HG03139 (cell line): ENCODE measurements at regions not wholly inside any gene's neighbourhood (a gene's known extent, or its start where the extent isn't known, plus 50 kb on each side); places are given as distances from the start of the nearest gene placed in this dataset.
"Not testable (repeated sequence)": the region's sequence is repeated elsewhere in the genome, so short reads cannot be mapped to it uniquely, and the experiment has no call there.

Source experiments
- ATAC-seq: cut with Tn5 transposase; IDR thresholded peaks from one replicate; pipeline ENCODE4 v1.9.1; 2021; ENCODE audit not compliant: unreplicated experiment

DNA sequence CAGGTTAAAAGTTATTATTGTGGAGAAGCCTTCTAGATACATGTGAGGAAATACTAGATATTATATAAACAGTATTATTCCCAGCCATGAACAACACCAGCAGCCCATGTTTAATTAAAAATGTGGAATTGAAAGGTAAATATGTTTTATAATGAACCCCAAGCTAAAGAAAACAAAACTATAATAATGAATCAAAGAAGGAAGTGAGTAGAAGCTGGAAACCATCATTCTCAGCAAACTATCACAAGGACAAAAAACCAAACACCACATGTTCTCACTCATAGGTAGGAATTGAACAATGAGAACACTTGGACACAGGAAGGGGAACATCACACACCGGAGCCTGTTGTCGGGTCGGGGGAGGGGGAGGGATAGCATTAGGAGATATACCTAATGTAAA lies 167.6 kb upstream of the CXXC4 start:
- ATAC-seq, result not testable (repeated sequence)

DNA sequence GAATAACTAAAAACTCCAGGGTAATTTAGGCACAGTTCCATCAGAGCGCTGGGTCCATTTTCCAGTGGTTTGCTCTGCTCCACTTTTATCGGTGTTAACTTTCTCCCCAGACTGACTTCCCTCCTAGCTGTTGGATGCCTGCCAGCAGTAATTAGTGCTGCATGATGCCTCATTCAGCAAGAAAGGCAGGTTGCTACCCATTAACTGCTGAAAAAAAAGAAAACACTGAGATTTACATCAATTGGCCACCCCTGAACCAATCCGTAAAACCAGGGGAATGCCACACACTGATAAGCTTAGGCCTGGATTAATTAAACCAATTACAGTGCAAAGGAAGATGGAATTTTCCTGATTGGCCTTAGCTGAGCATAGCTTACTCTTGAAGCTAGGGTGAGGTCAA lies 182.4 kb upstream of the CXXC4 start:
- ATAC-seq, result no peak

DNA sequence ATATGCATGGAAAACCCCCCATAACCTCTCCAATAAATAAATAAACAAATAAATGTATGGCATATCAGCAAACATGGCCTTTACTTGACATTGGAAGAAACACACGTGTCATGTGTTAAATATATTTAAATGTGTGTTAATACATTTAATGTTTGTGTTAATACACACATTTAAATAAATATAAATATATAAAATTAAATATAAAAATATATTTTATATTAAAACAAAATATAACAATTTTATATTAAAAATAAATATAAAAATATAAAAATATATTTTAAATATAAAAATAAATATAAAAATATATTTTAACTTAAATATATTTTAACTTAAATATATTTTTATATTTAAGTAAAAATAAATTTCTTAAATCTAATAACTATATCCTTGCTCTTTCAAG lies 187.6 kb upstream of the CXXC4 start:
- no peak for ATAC-seq

DNA sequence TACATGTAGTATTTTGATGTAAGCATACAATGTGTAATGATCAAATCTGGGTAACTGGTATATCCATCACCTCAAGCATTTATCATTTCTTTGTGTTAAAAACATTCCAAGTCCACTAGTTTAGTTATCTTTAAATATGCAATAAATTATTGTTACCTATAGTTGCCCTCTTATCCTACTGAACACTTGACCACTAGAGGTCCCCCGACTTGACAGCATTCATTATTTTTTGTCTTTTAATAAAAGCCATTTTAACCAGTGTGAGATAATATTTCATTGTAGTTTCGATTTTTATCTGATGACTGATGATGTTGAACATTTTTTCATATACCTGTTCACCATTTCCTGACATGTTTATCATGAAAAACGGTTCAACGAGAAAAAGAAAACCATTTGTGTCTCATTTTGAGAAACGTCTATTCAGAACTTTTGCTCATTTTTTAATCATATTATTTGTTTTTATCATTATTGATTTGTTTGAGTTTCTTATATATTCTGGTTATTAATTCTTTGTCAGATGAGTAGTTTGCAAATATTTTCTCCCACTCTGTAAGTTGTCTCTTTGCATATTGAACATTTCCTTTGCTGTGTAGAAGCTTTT lies 199.0 kb upstream of the CXXC4 start:
- no peak for ATAC-seq

GRCh38 chr4:104716584-104716983 lies 221.9 kb upstream of the CXXC4 start:
- ATAC-seq, result no peak

DNA sequence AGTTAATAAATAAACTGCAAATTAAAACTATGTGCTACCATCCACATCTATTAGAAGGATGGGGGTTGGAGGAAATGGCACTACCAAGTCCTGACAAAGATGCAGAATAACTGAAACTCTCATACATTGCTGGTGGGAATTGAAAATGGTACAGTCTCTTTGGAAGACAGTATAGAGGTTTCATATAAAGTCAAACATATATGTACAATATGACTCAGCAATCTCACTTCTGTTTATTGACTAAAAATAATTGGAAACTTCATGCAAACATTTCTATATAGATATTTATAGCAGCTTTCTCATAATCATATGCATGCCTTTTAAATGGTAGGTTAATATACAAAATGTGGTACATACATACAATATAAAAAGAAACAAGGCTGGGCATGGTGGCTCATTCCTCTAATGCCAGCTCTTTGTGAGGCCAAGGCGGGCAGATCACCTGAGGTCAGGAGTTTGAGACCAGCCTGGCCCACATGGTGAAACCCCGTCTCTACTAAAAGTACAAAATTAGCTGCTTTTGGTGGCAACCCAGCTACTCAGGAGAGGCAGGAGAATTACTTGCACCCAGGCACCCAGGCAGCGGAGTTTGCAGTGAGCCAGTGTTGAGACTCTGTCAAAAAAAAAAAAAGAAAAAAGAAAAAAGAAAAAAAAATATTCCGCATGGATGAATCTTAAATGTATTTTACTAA lies 225.0 kb upstream of the CXXC4 start:
- peak; percentile 91 for ATAC-seq

DNA sequence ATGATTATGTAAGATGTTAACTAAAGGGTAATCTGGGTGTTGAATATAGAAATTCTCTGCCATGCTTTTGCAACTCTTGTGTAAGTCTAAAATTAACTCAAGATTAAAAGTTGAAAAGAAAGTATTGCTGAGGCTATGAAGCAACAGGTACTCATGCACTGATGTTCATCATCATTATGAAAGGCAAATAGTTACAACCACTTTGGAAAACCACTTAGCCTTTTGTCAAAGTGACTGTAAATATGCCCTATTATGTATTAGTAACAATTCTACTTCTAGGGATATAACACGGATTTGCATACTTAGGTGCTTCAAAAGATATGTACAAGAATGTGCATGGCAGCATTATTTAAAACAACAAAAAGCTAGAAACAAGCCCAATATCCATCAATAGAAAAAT lies 227.8 kb upstream of the CXXC4 start:
- ATAC-seq, result no peak

DNA sequence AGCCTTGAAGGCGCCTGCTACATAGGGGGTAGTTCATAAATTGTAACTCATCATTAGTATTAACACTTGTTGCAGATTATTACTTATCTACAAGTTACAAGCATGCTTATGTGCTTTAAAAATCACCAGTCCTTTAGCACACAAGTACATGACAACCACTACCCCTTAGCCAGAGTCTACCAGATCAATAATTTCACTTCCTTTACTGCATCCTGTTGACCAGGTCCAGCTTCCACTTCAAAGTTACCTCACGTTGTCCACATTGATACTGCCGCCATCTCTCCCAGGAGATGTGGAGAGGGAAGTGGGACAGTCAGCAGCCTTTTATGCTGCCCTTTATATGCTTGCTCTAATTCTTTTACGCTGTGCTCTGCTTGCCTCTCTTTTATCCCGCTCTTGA lies 231.3 kb upstream of the CXXC4 start:
- no peak for ATAC-seq

- no peak for ATAC-seq
These were observed 232.9 kb upstream of the CXXC4 start for GRCh38 chr4:104727643-104728042.

GRCh38 chr4:104728380-104729122 lies 233.9 kb upstream of the CXXC4 start:
- no peak for ATAC-seq

DNA sequence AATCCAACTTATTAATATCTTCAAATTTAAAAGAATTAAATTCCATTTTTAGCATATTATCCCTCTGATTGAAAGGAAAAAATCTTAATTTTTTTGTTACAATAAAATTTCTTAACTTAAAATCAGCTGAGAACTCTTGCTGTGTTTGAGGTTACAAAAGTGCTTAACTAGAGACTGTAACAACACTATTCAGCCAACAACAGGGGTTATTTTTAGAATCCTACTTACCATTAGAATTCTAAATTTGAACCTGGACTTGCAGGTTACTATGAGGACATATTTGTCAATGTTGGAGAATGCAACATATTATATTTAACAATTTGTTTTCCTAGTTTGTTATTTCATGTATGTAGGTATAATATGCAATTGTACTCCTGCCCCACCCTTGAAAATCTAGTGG lies 238.1 kb upstream of the CXXC4 start:
- ATAC-seq, result no peak

GRCh38 chr4:104735174-104735573 lies 240.5 kb upstream of the CXXC4 start:
- no peak for ATAC-seq

DNA sequence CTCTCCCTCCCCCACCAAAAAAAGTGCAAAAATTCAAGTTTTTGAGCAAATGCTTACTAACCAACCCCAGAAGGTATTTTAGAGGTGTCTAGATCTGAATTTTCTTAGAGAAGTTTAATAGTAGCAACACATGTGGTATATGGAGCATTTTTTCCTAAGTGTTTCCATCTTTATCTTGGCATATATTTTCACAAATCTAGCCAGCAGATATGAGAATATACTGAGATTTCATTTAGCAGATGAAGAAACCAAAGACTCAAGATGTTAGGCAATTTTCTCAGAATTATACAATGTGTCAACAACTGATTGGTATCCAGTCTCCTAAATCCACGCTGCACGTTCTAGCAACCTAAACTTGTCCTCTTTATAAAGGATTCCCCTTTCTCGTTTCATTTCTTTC lies 245.5 kb upstream of the CXXC4 start:
- no peak for ATAC-seq

- peak; percentile 95 for ATAC-seq
These were observed 248.5 kb upstream of the CXXC4 start for GRCh38 chr4:104743215-104743653.

- no peak for ATAC-seq
These were observed 252.9 kb upstream of the CXXC4 start for GRCh38 chr4:104747635-104748034.

DNA sequence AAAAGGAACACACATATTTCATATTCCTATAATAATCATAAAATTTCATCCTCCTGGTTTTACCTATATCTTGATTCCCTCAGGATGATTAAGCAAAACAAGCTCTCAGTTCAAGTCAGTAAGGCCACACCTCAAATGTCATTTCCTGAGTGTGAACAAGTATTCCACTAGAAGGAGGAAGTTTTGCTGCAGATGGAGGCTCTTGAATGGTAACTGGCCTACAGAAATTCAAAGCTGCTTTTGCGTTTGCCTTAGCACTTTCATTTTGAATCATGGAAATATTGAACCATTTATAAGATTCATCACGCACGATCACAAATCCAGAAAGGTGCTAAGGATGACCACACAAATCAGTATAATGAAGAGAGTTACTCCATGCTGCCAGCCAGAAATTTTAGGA lies 254.4 kb upstream of the CXXC4 start:
- no peak for ATAC-seq

- ATAC-seq, result no peak
These were observed 255.3 kb upstream of the CXXC4 start for GRCh38 chr4:104750008-104750407.

GRCh38 chr4:104751468-104751867 lies 256.8 kb upstream of the CXXC4 start:
- ATAC-seq, result no peak

DNA sequence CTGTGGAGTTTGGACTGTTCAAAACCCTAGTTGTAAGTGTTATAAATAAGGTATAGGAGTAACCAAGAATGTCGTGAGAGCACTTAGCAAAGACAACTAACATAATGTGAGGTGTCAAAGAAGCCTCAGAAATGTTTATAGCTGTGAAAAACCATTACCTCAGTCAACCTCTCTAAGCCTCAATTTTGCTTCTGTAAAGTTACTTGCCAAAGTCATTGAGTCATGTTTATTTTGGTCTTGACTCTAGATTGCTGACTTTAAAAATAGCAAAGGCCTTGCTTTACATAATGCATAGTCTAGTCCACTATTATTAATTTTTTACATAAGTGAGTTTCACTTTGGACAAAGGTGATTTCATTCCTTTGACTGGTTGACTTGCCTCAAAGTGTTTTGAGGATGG lies 257.6 kb upstream of the CXXC4 start:
- ATAC-seq, result peak; percentile 68

DNA sequence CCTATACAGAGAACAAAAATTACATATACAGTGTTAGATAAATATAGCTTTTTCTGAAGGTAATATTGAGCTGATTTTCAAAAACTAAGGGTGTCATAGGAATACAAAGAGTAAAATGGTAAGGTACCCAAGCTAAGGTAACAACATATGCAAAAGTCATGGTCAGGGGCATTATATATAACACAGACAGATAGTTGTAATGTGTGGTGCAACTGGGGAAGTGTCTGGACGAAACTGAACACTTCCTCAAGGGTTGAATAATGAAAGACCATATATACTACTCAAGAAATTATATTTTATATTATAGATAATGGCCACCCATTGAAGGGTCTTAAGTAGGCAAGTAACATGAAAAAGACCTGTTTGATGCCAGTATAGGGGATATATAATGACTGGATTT lies 262.1 kb upstream of the CXXC4 start:
- no peak for ATAC-seq

DNA sequence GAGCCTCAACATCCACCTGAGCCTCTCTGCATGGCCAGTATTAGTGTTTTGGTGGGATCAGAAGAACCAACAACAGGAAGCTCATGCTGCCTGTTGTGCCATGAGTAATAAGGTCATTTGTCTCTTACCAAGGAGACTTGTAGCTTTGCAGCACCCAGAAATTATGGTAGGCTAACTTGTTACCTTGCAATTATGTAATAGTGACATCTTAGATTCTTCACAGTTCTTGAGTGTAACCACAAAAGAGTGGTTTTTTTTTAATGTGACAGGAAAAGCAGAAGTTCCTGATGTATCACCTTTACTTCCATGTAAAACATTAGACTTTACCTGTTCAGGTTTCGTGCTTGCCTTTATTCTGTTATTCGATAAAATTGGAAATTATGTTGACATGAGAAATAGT lies 263.9 kb upstream of the CXXC4 start:
- no peak for ATAC-seq

- no peak for ATAC-seq
These were observed 269.0 kb upstream of the CXXC4 start for GRCh38 chr4:104763554-104764222.
